ENCODE measurements at regions not wholly inside any gene's neighbourhood (a gene's known extent, or its start where the extent isn't known, plus 50 kb on each side); places are given as distances from the start of the nearest gene placed in this dataset.

- WGBS, 2 experiments (ENCODE audit: low coverage in 1 of 2, low lambda C conversion rate in 2 of 2, missing lambda C conversion rate in 2 of 2): 4 to 5% methylated on average over 1 of the region's 1 CpG
Measured at GRCh38 chr4:165765053-165765452, 108.0 kb upstream of the TLL1 start.

GRCh38 chr4:165766018-165766417 is 107.0 kb upstream of the TLL1 start:
- H3F3A ChIP-seq (ENCODE audit: insufficient read depth): no peaks in the 10 kb centered on the region
- no peak overlapping the region for H3K27ac ChIP-seq
- H3K9ac ChIP-seq: no peak overlapping the region
- TF ChIP-seq EZH2 (IDR thresholded peaks at IDR 0.05; ENCODE audit: insufficient read depth, poor library complexity, severe bottlenecking) (no peak), EZH2phosphoT487 (IDR thresholded peaks at IDR 0.05; ENCODE audit: insufficient read depth, low read depth) (no peak)
- H3K79me2 ChIP-seq (ENCODE audit: insufficient read depth): no peaks in the 10 kb centered on the region
- no peak overlapping the region for H2AFZ ChIP-seq
- no peaks in the 10 kb centered on the region for H3K9me3 ChIP-seq (ENCODE audit: low read depth)
- no peak overlapping the region for H3K4me2 ChIP-seq (ENCODE audit: unreplicated experiment)
- in situ Hi-C loops (cut with MboI): no loop called here
- no peaks in the 10 kb centered on the region for H3K36me3 ChIP-seq (ENCODE audit: low read depth)
- no peak for DNase-seq
- no peaks in the 10 kb centered on the region for H3K4me1 ChIP-seq (ENCODE audit: insufficient read depth)
- 30 to 35% methylated on average over 6 of the region's 6 CpGs for whole genome bisulfite sequencing, 2 experiments (ENCODE audit: low coverage in 1 of 2, low lambda C conversion rate in 2 of 2, missing lambda C conversion rate in 2 of 2)
- H3K9me2 ChIP-seq (ENCODE audit: insufficient read depth): no peaks in the 10 kb centered on the region
- no peaks in the 10 kb centered on the region for H3K27me3 ChIP-seq (replicated peaks; ENCODE audit: insufficient read depth)
- no peaks in the 10 kb centered on the region for H4K20me1 ChIP-seq (ENCODE audit: insufficient read depth)
- H3K4me3 ChIP-seq: no peak overlapping the region

More at GRCh38 chr4:165765053-165765452, 108.0 kb upstream of the TLL1 start:
- no peaks in the 10 kb centered on the region for H3K79me2 ChIP-seq (ENCODE audit: insufficient read depth)
- H3K27me3 ChIP-seq (replicated peaks; ENCODE audit: insufficient read depth): no peaks in the 10 kb centered on the region
- H2AFZ ChIP-seq: no peak overlapping the region
- in situ Hi-C loops (cut with MboI): no loop called here
- TF ChIP-seq EZH2phosphoT487 (IDR thresholded peaks at IDR 0.05; ENCODE audit: insufficient read depth, low read depth): no peak
- TF ChIP-seq EZH2 (IDR thresholded peaks at IDR 0.05; ENCODE audit: insufficient read depth, poor library complexity, severe bottlenecking): no peak
- no peak for DNase-seq
- H3K9me3 ChIP-seq (ENCODE audit: low read depth): no peaks in the 10 kb centered on the region
- no peak overlapping the region for H3K9ac ChIP-seq
- no peaks in the 10 kb centered on the region for H3K4me1 ChIP-seq (ENCODE audit: insufficient read depth)
- H3K27ac ChIP-seq: no peak overlapping the region
- H3F3A ChIP-seq (ENCODE audit: insufficient read depth): no peaks in the 10 kb centered on the region
- no peak overlapping the region for H3K4me3 ChIP-seq
- no peak overlapping the region for H3K4me2 ChIP-seq (ENCODE audit: unreplicated experiment)
- no peaks in the 10 kb centered on the region for H4K20me1 ChIP-seq (ENCODE audit: insufficient read depth)
- H3K9me2 ChIP-seq (ENCODE audit: insufficient read depth): no peaks in the 10 kb centered on the region
- H3K36me3 ChIP-seq (ENCODE audit: low read depth): no peaks in the 10 kb centered on the region

DNA sequence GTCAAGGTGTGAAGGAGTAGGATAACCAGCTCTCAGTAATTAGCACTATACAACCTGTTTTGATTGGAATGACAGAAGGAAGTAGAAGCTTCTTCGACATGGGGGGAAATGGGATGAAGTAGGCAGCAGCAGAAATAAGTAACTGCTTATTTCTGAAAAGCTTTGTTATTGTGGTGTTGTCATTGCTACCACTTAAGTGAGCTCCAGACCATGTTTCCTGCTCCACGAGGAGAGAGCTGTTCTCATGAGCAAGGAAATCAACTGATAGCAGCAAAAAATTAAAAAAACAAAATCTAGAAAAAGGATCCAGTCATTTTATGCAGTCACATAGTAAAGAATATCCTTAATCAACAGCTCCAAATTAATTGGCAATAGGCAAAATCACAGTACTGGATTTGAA is 106.1 kb upstream of the TLL1 start:
- Histone ChIP-seq H3K9ac (no peak overlapping the region), H3K4me1 (ENCODE audit: insufficient read depth) (no peaks in the 10 kb centered on the region), H3K27ac (no peak overlapping the region), H3K4me3 (no peak overlapping the region), H3K27me3 (replicated peaks; ENCODE audit: insufficient read depth) (no peaks in the 10 kb centered on the region), H3F3A (ENCODE audit: insufficient read depth) (no peaks in the 10 kb centered on the region), H4K20me1 (ENCODE audit: insufficient read depth) (no peaks in the 10 kb centered on the region), H3K36me3 (ENCODE audit: low read depth) (no peaks in the 10 kb centered on the region), H3K9me2 (ENCODE audit: insufficient read depth) (no peaks in the 10 kb centered on the region), H3K79me2 (ENCODE audit: insufficient read depth) (no peaks in the 10 kb centered on the region), H2AFZ (no peak overlapping the region), H3K4me2 (ENCODE audit: unreplicated experiment) (no peak overlapping the region), H3K9me3 (ENCODE audit: low read depth) (no peaks in the 10 kb centered on the region)
- in situ Hi-C loops (cut with MboI): no loop called here
- no peak for DNase-seq
- 0 to 2% methylated on average over 2 of the region's 2 CpGs for WGBS, 2 experiments (ENCODE audit: low coverage in 1 of 2, low lambda C conversion rate in 2 of 2, missing lambda C conversion rate in 2 of 2)
- TF ChIP-seq EZH2 (IDR thresholded peaks at IDR 0.05; ENCODE audit: insufficient read depth, poor library complexity, severe bottlenecking): no peak
- TF ChIP-seq EZH2phosphoT487 (IDR thresholded peaks at IDR 0.05; ENCODE audit: insufficient read depth, low read depth): no peak

- no peak overlapping the region for H3K9ac ChIP-seq
- H3K4me3 ChIP-seq: no peak overlapping the region
- no peak for TF ChIP-seq EZH2 (IDR thresholded peaks at IDR 0.05; ENCODE audit: insufficient read depth, poor library complexity, severe bottlenecking)
- no peak for TF ChIP-seq EZH2phosphoT487 (IDR thresholded peaks at IDR 0.05; ENCODE audit: insufficient read depth, low read depth)
- no peaks in the 10 kb centered on the region for H3K36me3 ChIP-seq (ENCODE audit: low read depth)
- no peaks in the 10 kb centered on the region for H4K20me1 ChIP-seq (ENCODE audit: insufficient read depth)
- no peaks in the 10 kb centered on the region for H3K4me1 ChIP-seq (ENCODE audit: insufficient read depth)
- no peaks in the 10 kb centered on the region for H3K9me3 ChIP-seq (ENCODE audit: low read depth)
- H3K9me2 ChIP-seq (ENCODE audit: insufficient read depth): no peaks in the 10 kb centered on the region
- no peak overlapping the region for H2AFZ ChIP-seq
- no peak for DNase-seq
- no peaks in the 10 kb centered on the region for H3K27me3 ChIP-seq (replicated peaks; ENCODE audit: insufficient read depth)
- H3K27ac ChIP-seq: no peak overlapping the region
- H3K4me2 ChIP-seq (ENCODE audit: unreplicated experiment): no peak overlapping the region
- WGBS, 2 experiments (ENCODE audit: low coverage in 1 of 2, low lambda C conversion rate in 2 of 2, missing lambda C conversion rate in 2 of 2): 0% methylated on average over 1 of the region's 1 CpG
- in situ Hi-C loops (cut with MboI): no loop called here
- no peaks in the 10 kb centered on the region for H3K79me2 ChIP-seq (ENCODE audit: insufficient read depth)
- H3F3A ChIP-seq (ENCODE audit: insufficient read depth): no peaks in the 10 kb centered on the region
Measured at GRCh38 chr4:165767671-165768070, 105.4 kb upstream of the TLL1 start.

DNA sequence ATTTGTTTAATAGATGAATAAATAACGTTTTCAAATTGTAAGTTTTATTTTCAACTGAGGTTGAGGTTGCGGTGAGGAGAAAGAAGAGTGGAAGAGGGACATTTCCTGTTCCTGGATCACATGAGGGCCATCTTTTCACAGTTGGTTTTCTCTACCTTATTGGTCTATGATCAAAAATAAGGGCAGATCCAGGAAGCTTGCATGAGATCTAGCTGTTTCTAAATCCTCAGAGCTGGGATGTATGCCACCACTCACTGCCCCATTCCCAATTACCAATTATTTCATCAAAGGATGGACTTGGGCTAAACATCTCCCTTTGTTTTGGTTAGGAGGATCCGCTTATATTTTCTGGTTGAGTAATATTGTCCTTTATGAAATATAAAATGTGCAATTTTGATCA is 104.8 kb upstream of the TLL1 start:
- no peak for DNase-seq
- H3K4me2 ChIP-seq (ENCODE audit: unreplicated experiment): no peak overlapping the region
- no peaks in the 10 kb centered on the region for H3K9me3 ChIP-seq (ENCODE audit: low read depth)
- no peaks in the 10 kb centered on the region for H3K79me2 ChIP-seq (ENCODE audit: insufficient read depth)
- no peaks in the 10 kb centered on the region for H3K9me2 ChIP-seq (ENCODE audit: insufficient read depth)
- H3F3A ChIP-seq (ENCODE audit: insufficient read depth): no peaks in the 10 kb centered on the region
- no peaks in the 10 kb centered on the region for H3K4me1 ChIP-seq (ENCODE audit: insufficient read depth)
- no peaks in the 10 kb centered on the region for H4K20me1 ChIP-seq (ENCODE audit: insufficient read depth)
- no peak overlapping the region for H2AFZ ChIP-seq
- H3K4me3 ChIP-seq: no peak overlapping the region
- no peaks in the 10 kb centered on the region for H3K27me3 ChIP-seq (replicated peaks; ENCODE audit: insufficient read depth)
- no peak for TF ChIP-seq EZH2phosphoT487 (IDR thresholded peaks at IDR 0.05; ENCODE audit: insufficient read depth, low read depth)
- no peak for TF ChIP-seq EZH2 (IDR thresholded peaks at IDR 0.05; ENCODE audit: insufficient read depth, poor library complexity, severe bottlenecking)
- in situ Hi-C loops (cut with MboI): no loop called here
- WGBS, 2 experiments (ENCODE audit: low coverage in 1 of 2, low lambda C conversion rate in 2 of 2, missing lambda C conversion rate in 2 of 2): 27 to 30% methylated on average over 3 of the region's 3 CpGs
- H3K27ac ChIP-seq: no peak overlapping the region
- no peak overlapping the region for H3K9ac ChIP-seq
- no peaks in the 10 kb centered on the region for H3K36me3 ChIP-seq (ENCODE audit: low read depth)
